Neural progenitor cell (in vitro differentiated cells): ENCODE measurements at regions not wholly inside any gene's neighbourhood (a gene's known extent, or its start where the extent isn't known, plus 50 kb on each side); places are given as distances from the start of the nearest gene placed in this dataset.

Experiments used
- DNase-seq: peaks from one replicate; pipeline ENCODE4 v3.0.0-alpha.2; 2016; ENCODE audit warnings: low spot score
- H2AFZ ChIP-seq: fragments of 200-600 bp; sonication (generic); replicated peaks from 2 replicates; pipeline ENCODE4 v1.6.1; 2016; ENCODE audit warnings: antibody characterized with exemption
- H3F3A ChIP-seq: fragments of 200-600 bp; sonication (generic); 2 replicates; pipeline ENCODE4 v1.6.1; 2016; ENCODE audit warnings: antibody characterized with exemption, low read depth
- H3K27ac ChIP-seq: fragments of 200-600 bp; sonication (generic); 2 replicates; pipeline ENCODE4 v1.5.1; 2016; ENCODE audit warnings: mild to moderate bottlenecking
- H3K27me3 ChIP-seq: fragments of 200-600 bp; sonication (generic); 2 replicates; pipeline ENCODE4 v1.6.1; 2016; ENCODE audit warnings: mild to moderate bottlenecking, moderate library complexity
- H3K36me3 ChIP-seq: fragments of 200-600 bp; sonication (generic); 2 replicates; pipeline ENCODE4 v1.5.1; 2016
- H3K4me1 ChIP-seq: fragments of 200-600 bp; sonication (generic); 2 replicates; pipeline ENCODE4 v1.6.1; 2016; ENCODE audit warnings: mixed run types
- H3K4me2 ChIP-seq: fragments of 200-600 bp; sonication (generic); 2 replicates; pipeline ENCODE4 v1.6.1; 2016
- H3K4me3 ChIP-seq: fragments of 200-600 bp; sonication (generic); 2 replicates; pipeline ENCODE4 v1.5.1; 2016
- H3K79me2 ChIP-seq: fragments of 200-600 bp; sonication (generic); 2 replicates; pipeline ENCODE4 v1.6.1; 2016; ENCODE audit warnings: low read depth
- H3K9ac ChIP-seq: fragments of 200-600 bp; sonication (generic); 2 replicates; pipeline ENCODE4 v1.6.1; 2016
- H3K9me3 ChIP-seq: fragments of 200-600 bp; sonication (generic); 2 replicates; pipeline ENCODE4 v1.5.1; 2016; ENCODE audit warnings: low read depth
- H4K20me1 ChIP-seq: fragments of 200-600 bp; sonication (generic); 2 replicates; pipeline ENCODE4 v1.6.1; 2016; ENCODE audit warnings: low read depth
- H3K27ac Mint-ChIP-seq: 3 replicates; pipeline ENCODE4 v1.8.0; 2021; ENCODE audit warnings: mixed read lengths
- H3K27me3 Mint-ChIP-seq: 2 replicates; pipeline ENCODE4 v1.8.0; 2022; ENCODE audit warnings: low read depth, mild to moderate bottlenecking, inconsistent platforms, moderate library complexity, mixed read lengths; ENCODE audit not compliant: insufficient read depth
- H3K36me3 Mint-ChIP-seq: 3 replicates; pipeline ENCODE4 v1.8.0; 2021; ENCODE audit warnings: mixed read lengths
- H3K4me1 Mint-ChIP-seq: 3 replicates; pipeline ENCODE4 v1.8.0; 2021; ENCODE audit warnings: mixed read lengths
- H3K4me3 Mint-ChIP-seq: 3 replicates; pipeline ENCODE4 v1.8.0; 2021; ENCODE audit warnings: mild to moderate bottlenecking, moderate library complexity, mixed read lengths
- H3K9me3 Mint-ChIP-seq: 3 replicates; pipeline ENCODE4 v1.8.0; 2020; ENCODE audit warnings: mixed read lengths
- EZH2 ChIP-seq: fragments of 200-600 bp; sonication (generic); IDR thresholded peaks from 2 replicates; pipeline ENCODE4 v1.6.1; 2017; ENCODE audit warnings: antibody characterized with exemption, mild to moderate bottlenecking, moderate library complexity
- EZH2phosphoT487 ChIP-seq: fragments of 200-600 bp; sonication (generic); IDR thresholded peaks from 2 replicates; pipeline ENCODE4 v1.6.1; 2017; ENCODE audit warnings: antibody characterized with exemption
- TF ChIP-seq, protein P1 (sequence below): fragments of 200-600 bp; sonication (generic); IDR thresholded peaks from 2 replicates; pipeline ENCODE4 v1.5.1; 2017; ENCODE audit warnings: antibody characterized with exemption, mild to moderate bottlenecking

DNA sequence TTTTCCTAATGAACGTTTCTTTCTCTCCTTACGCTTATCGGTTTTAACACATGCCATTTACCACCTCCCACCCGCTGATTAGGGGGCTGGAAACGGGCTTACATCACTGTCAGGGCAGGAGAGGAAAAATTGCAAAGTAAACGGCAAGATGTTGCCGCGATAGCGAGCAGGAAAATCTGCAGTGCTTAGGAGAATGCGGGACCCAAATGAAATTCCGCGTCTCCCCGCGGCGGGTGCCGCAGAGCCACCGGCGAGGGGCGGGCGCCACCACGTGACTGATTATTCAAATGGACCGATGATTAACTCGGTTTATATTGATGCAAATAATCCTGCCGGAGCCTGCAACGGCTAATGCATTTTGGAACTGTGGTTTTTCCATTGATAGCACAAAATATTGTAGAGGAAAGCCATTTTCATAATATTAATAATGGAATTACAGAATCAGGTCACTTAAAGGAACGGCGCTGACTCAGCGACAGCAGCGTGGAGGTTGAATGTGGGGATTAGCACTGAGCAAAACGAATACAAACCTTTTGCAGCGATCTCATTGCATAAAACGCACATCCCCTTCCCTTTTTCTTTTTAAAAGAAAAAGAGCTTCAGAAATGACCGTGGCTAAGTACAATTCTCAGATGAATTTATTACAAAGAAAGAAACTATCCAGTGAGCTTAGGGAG, 224.2 kb downstream of the STIM2 start:
- Histone ChIP-seq H3K9ac (no peak overlapping the region), H2AFZ (peak overlapping the region; percentile 63), H3K4me2 (peak overlapping the region; percentile 76), H3K4me3 (peak overlapping the region; percentile 50), H3K4me1 (peaks cover 13% of the 10 kb centered on the region), H3K27ac (no peak overlapping the region), H3K36me3 (no peaks in the 10 kb centered on the region), H3F3A (peaks cover 5% of the 10 kb centered on the region), H3K27me3 (peaks cover 29% of the 10 kb centered on the region), H3K9me3 (no peaks in the 10 kb centered on the region), H3K79me2 (no peaks in the 10 kb centered on the region), H4K20me1 (no peaks in the 10 kb centered on the region)
- peak; percentile 81 for DNase-seq
- Mint-ChIP-seq H3K4me1 (peaks cover 26% of the 10 kb centered on the region), H3K27ac (no peak overlapping the region), H3K36me3 (no peaks in the 10 kb centered on the region), H3K27me3 (peaks cover 19% of the 10 kb centered on the region), H3K9me3 (no peaks in the 10 kb centered on the region), H3K4me3 (peak overlapping the region; percentile 88)
- no peak for TF ChIP-seq EZH2
- TF ChIP-seq, protein P1, sequence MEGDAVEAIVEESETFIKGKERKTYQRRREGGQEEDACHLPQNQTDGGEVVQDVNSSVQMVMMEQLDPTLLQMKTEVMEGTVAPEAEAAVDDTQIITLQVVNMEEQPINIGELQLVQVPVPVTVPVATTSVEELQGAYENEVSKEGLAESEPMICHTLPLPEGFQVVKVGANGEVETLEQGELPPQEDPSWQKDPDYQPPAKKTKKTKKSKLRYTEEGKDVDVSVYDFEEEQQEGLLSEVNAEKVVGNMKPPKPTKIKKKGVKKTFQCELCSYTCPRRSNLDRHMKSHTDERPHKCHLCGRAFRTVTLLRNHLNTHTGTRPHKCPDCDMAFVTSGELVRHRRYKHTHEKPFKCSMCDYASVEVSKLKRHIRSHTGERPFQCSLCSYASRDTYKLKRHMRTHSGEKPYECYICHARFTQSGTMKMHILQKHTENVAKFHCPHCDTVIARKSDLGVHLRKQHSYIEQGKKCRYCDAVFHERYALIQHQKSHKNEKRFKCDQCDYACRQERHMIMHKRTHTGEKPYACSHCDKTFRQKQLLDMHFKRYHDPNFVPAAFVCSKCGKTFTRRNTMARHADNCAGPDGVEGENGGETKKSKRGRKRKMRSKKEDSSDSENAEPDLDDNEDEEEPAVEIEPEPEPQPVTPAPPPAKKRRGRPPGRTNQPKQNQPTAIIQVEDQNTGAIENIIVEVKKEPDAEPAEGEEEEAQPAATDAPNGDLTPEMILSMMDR = peak; percentile 45

- TF ChIP-seq EZH2 (no peak), EZH2phosphoT487 (no peak)
- TF ChIP-seq, protein P1 = no peak
- Histone ChIP-seq H3K4me2 (peak overlapping the region; percentile 76), H3F3A (peaks cover 5% of the 10 kb centered on the region), H3K36me3 (no peaks in the 10 kb centered on the region), H3K4me3 (peak overlapping the region; percentile 50), H3K79me2 (no peaks in the 10 kb centered on the region), H2AFZ (peak overlapping the region; percentile 63), H3K27me3 (peaks cover 29% of the 10 kb centered on the region), H3K4me1 (peaks cover 17% of the 10 kb centered on the region), H4K20me1 (no peaks in the 10 kb centered on the region), H3K9ac (no peak overlapping the region), H3K27ac (no peak overlapping the region), H3K9me3 (no peaks in the 10 kb centered on the region)
- Mint-ChIP-seq H3K4me3 (peak overlapping the region; percentile 88), H3K4me1 (peaks cover 32% of the 10 kb centered on the region), H3K27ac (peak overlapping the region; percentile 16), H3K9me3 (no peaks in the 10 kb centered on the region), H3K36me3 (no peaks in the 10 kb centered on the region), H3K27me3 (peaks cover 19% of the 10 kb centered on the region)
- no peak for DNase-seq
These were observed 224.8 kb downstream of the STIM2 start for GRCh38 chr4:27085396-27085795.

- Histone ChIP-seq H3K27ac (no peak overlapping the region), H4K20me1 (no peaks in the 10 kb centered on the region), H3K4me3 (no peak overlapping the region), H3K4me1 (peaks cover 25% of the 10 kb centered on the region), H3K36me3 (no peaks in the 10 kb centered on the region), H3K4me2 (no peak overlapping the region), H3K79me2 (no peaks in the 10 kb centered on the region), H3K27me3 (peaks cover 29% of the 10 kb centered on the region), H2AFZ (no peak overlapping the region), H3K9me3 (no peaks in the 10 kb centered on the region), H3F3A (peaks cover 5% of the 10 kb centered on the region), H3K9ac (no peak overlapping the region)
- DNase-seq = no peak
- no peaks in the 10 kb centered on the region for H3K36me3 Mint-ChIP-seq
- H3K4me1 Mint-ChIP-seq = peaks cover 50% of the 10 kb centered on the region
- H3K27ac Mint-ChIP-seq = no peak overlapping the region
- TF ChIP-seq EZH2phosphoT487 (no peak), EZH2 (no peak)
- TF ChIP-seq, protein P1 = no peak
- peaks cover 21% of the 10 kb centered on the region for H3K27me3 Mint-ChIP-seq
- H3K9me3 Mint-ChIP-seq = no peaks in the 10 kb centered on the region
- no peak overlapping the region for H3K4me3 Mint-ChIP-seq
These were observed 226.8 kb downstream of the STIM2 start for GRCh38 chr4:27087306-27088045.
